H9 (cell line): ENCODE measurements at regions not wholly inside any gene's neighbourhood (a gene's known extent, or its start where the extent isn't known, plus 50 kb on each side); places are given as distances from the start of the nearest gene placed in this dataset.
"Not testable (repeated sequence)": the region's sequence is repeated elsewhere in the genome, so short reads cannot be mapped to it uniquely, and the experiment has no call there.

Source experiments
- DNase-seq: peaks from one replicate; pipeline ENCODE4 v3.0.0-alpha.2; 2017
- H2AFZ ChIP-seq: one replicate; pipeline ENCODE4 v1.6.1; 2013; ENCODE audit warnings: mild to moderate bottlenecking, low read length, control low read depth, moderate library complexity
- H2AK5ac ChIP-seq: 2 replicates; pipeline ENCODE4 v1.6.1; 2013; ENCODE audit warnings: low read length, control low read depth, mixed read lengths; ENCODE audit not compliant: insufficient read length
- H2BK120ac ChIP-seq: one replicate; pipeline ENCODE4 v1.6.1; 2013; ENCODE audit warnings: low read depth, mild to moderate bottlenecking, low read length, control low read depth, inconsistent platforms; ENCODE audit not compliant: poor library complexity, severe bottlenecking
- H2BK12ac ChIP-seq: 2 replicates; pipeline ENCODE4 v1.6.1; 2013; ENCODE audit warnings: low read length, control low read depth, mixed read lengths, low read depth; ENCODE audit not compliant: insufficient read length
- H2BK15ac ChIP-seq: 2 replicates; pipeline ENCODE4 v1.6.1; 2013; ENCODE audit warnings: low read depth, low read length, control low read depth
- H2BK20ac ChIP-seq: one replicate; pipeline ENCODE4 v1.6.1; 2013; ENCODE audit warnings: low read depth, mild to moderate bottlenecking, low read length, control low read depth, inconsistent platforms; ENCODE audit not compliant: poor library complexity, severe bottlenecking
- H2BK5ac ChIP-seq: 2 replicates; pipeline ENCODE4 v1.6.1; 2013; ENCODE audit warnings: low read length, control low read depth, mixed read lengths; ENCODE audit not compliant: insufficient read length
- H3K14ac ChIP-seq: 2 replicates; pipeline ENCODE4 v1.6.1; 2013; ENCODE audit warnings: low read length, control low read depth; ENCODE audit not compliant: insufficient read depth
- H3K18ac ChIP-seq: 2 replicates; pipeline ENCODE4 v1.6.1; 2013; ENCODE audit warnings: low read depth, mild to moderate bottlenecking, mixed read lengths, low read length, control low read depth; ENCODE audit not compliant: insufficient read length
- H3K23ac ChIP-seq: 2 replicates; pipeline ENCODE4 v1.6.1; 2013; ENCODE audit warnings: low read length, control low read depth, mixed read lengths, low read depth; ENCODE audit not compliant: insufficient read length
- H3K23me2 ChIP-seq: 2 replicates; pipeline ENCODE4 v1.6.1; 2013; ENCODE audit warnings: low read depth, mild to moderate bottlenecking, mixed read lengths, low read length, control low read depth; ENCODE audit not compliant: insufficient read length, poor library complexity, severe bottlenecking
- H3K27ac ChIP-seq: 2 replicates; pipeline ENCODE4 v1.5.1; 2013; ENCODE audit warnings: low read length, control low read depth, mixed read lengths, low read depth; ENCODE audit not compliant: insufficient read length
- H3K27me3 ChIP-seq: 2 replicates; pipeline ENCODE4 v1.6.1; 2013; ENCODE audit warnings: low read length, control low read depth, inconsistent platforms; ENCODE audit not compliant: insufficient read depth
- H3K4ac ChIP-seq: 2 replicates; pipeline ENCODE4 v1.6.1; 2013; ENCODE audit warnings: low read depth, mild to moderate bottlenecking, control low read depth, inconsistent platforms, low read length, moderate library complexity
- H3K4me1 ChIP-seq: 2 replicates; pipeline ENCODE4 v1.6.1; 2013; ENCODE audit warnings: low read length, control low read depth, inconsistent platforms; ENCODE audit not compliant: insufficient read depth
- H3K4me2 ChIP-seq: 2 replicates; pipeline ENCODE4 v1.6.1; 2013; ENCODE audit warnings: low read length, control low read depth, mixed read lengths; ENCODE audit not compliant: insufficient read length, insufficient read depth
- H3K56ac ChIP-seq: 2 replicates; pipeline ENCODE4 v1.6.1; 2013; ENCODE audit warnings: low read depth, mild to moderate bottlenecking, mixed read lengths, low read length, control low read depth; ENCODE audit not compliant: insufficient read length
- H3K79me1 ChIP-seq: 2 replicates; pipeline ENCODE4 v1.6.1; 2013; ENCODE audit warnings: low read depth, mild to moderate bottlenecking, moderate library complexity, low read length, control low read depth, inconsistent platforms; ENCODE audit not compliant: insufficient read depth, poor library complexity, severe bottlenecking
- H3K79me2 ChIP-seq: 2 replicates; pipeline ENCODE4 v1.6.1; 2013; ENCODE audit warnings: low read length, control low read depth, inconsistent platforms; ENCODE audit not compliant: insufficient read depth
- H3K9ac ChIP-seq: 2 replicates; pipeline ENCODE4 v1.6.1; 2013; ENCODE audit warnings: low read length, control low read depth, mixed read lengths; ENCODE audit not compliant: insufficient read length; ENCODE audit errors: extremely low read depth
- H3K9me3 ChIP-seq: one replicate; pipeline ENCODE4 v1.6.1; 2013; ENCODE audit warnings: low read depth, low read length, inconsistent platforms; ENCODE audit not compliant: control insufficient read depth
- H3T11ph ChIP-seq: one replicate; pipeline ENCODE4 v1.6.1; 2013; ENCODE audit warnings: mild to moderate bottlenecking, low read length, control low read depth, inconsistent platforms
- H4K20me1 ChIP-seq: one replicate; pipeline ENCODE4 v1.6.1; 2013; ENCODE audit not compliant: control insufficient read depth, insufficient read length, insufficient read depth
- H4K5ac ChIP-seq: 2 replicates; pipeline ENCODE4 v1.6.1; 2013; ENCODE audit warnings: low read depth, mild to moderate bottlenecking, mixed read lengths, low read length, control low read depth; ENCODE audit not compliant: insufficient read length
- H4K8ac ChIP-seq: replicated peaks from 2 replicates; pipeline ENCODE4 v1.6.1; 2013; ENCODE audit warnings: low read length, control low read depth, mixed read lengths, low read depth; ENCODE audit not compliant: insufficient read length
- H4K91ac ChIP-seq: 2 replicates; pipeline ENCODE4 v1.6.1; 2013; ENCODE audit warnings: low read depth, mild to moderate bottlenecking, moderate library complexity, mixed read lengths, low read length, control low read depth; ENCODE audit not compliant: insufficient read length
- H3K27ac Mint-ChIP-seq, 3 experiments: 2 replicates in 2 of 3; 3 replicates in 1 of 3; pipeline ENCODE4 v1.8.0; 2020 to 2021; ENCODE audit warnings: mixed read lengths in 3 of 3, mild to moderate bottlenecking in 1 of 3, moderate library complexity in 1 of 3
- H3K27me3 Mint-ChIP-seq: 2 replicates; pipeline ENCODE4 v1.8.0; 2021; ENCODE audit warnings: low read depth, mild to moderate bottlenecking, moderate library complexity, mixed read lengths
- H3K36me3 Mint-ChIP-seq, 3 experiments: 2 replicates in 2 of 3; 3 replicates in 1 of 3; pipeline ENCODE4 v1.8.0; 2020 to 2021; ENCODE audit warnings: low read depth in 3 of 3, mixed read lengths in 3 of 3; ENCODE audit not compliant: insufficient read depth in 1 of 3
- H3K4me1 Mint-ChIP-seq, 2 experiments: 2 replicates each; pipeline ENCODE4 v1.8.0; 2020; ENCODE audit warnings: mixed read lengths in 2 of 2
- H3K4me3 Mint-ChIP-seq, 2 experiments: 2 replicates in 1 of 2; 3 replicates in 1 of 2; pipeline ENCODE4 v1.8.0; 2020 to 2021; ENCODE audit warnings: mild to moderate bottlenecking in 2 of 2, mixed read lengths in 2 of 2, moderate library complexity in 1 of 2
- H3K9me3 Mint-ChIP-seq, 2 experiments: 2 replicates in 1 of 2; 3 replicates in 1 of 2; pipeline ENCODE4 v1.8.0; 2020; ENCODE audit warnings: mild to moderate bottlenecking in 2 of 2, mixed read lengths in 2 of 2, moderate library complexity in 1 of 2
- CTCF ChIP-seq: fragments of 200-600 bp; sonication (generic); conservative IDR thresholded peaks from 3 replicates; pipeline ENCODE4 v1.8.0; 2021; ENCODE audit warnings: antibody characterized with exemption, mild to moderate bottlenecking
- WGBS: extraction: QIAGEN DNeasy Blood & Tissue Kit; methylation state at CpG from one replicate; pipeline ENCODE4 v1.1.7; 2013; ENCODE audit warnings: missing lambda C conversion rate, low lambda C conversion rate, mixed read lengths; ENCODE audit not compliant: insufficient read length; ENCODE audit errors: extremely low coverage; 5-methylcytosine and 5-hydroxymethylcytosine counted together

- no peak overlapping the region for H4K91ac ChIP-seq
- H3T11ph ChIP-seq: no peak overlapping the region
- peaks cover 3% of the 10 kb centered on the region in 2 experiments; a peak in 2 of 5 replicates for H3K9me3 Mint-ChIP-seq
- no peak overlapping the region for H3K4me3 Mint-ChIP-seq
- no peaks in the 10 kb centered on the region for H3K9me3 ChIP-seq
- no peak overlapping the region for H3K27ac Mint-ChIP-seq
- H4K5ac ChIP-seq: no peak overlapping the region
- H3K23me2 ChIP-seq: no peaks in the 10 kb centered on the region
- peaks cover 7% of the 10 kb centered on the region for H3K27me3 Mint-ChIP-seq
- no peak overlapping the region for H2BK5ac ChIP-seq
- H3K14ac ChIP-seq: no peak overlapping the region
- H3K79me2 ChIP-seq: no peaks in the 10 kb centered on the region
- H3K4me1 Mint-ChIP-seq: peaks cover 0 to 10% of the 10 kb centered on the region in 2 experiments; a peak in 2 of 4 replicates
- H3K27me3 ChIP-seq: no peaks in the 10 kb centered on the region; the same call in 1 of the 2 replicates
- WGBS: no CpG with 5 or more reads among the region's 1 CpG
- H2BK120ac ChIP-seq: no peak overlapping the region
- no peak overlapping the region for H2BK15ac ChIP-seq
- no peak overlapping the region for H2AK5ac ChIP-seq
- H3K56ac ChIP-seq: no peak overlapping the region
- no peak overlapping the region for H2BK20ac ChIP-seq
- no peaks in the 10 kb centered on the region for H3K79me1 ChIP-seq
- no peak overlapping the region for H3K27ac ChIP-seq
- no peak overlapping the region for H3K4me2 ChIP-seq
- no peak overlapping the region for H3K4ac ChIP-seq
- TF ChIP-seq CTCF: no peak
- H3K9ac ChIP-seq: no peak overlapping the region
- no peak overlapping the region for H3K18ac ChIP-seq
- DNase-seq: no peak
- H3K23ac ChIP-seq: no peak overlapping the region
- H3K4me1 ChIP-seq: no peaks in the 10 kb centered on the region
- no peak overlapping the region for H4K8ac ChIP-seq
- H3K36me3 Mint-ChIP-seq: no peaks in the 10 kb centered on the region; a peak in 1 of 7 replicates
- H2AFZ ChIP-seq: no peak overlapping the region
- no peak overlapping the region for H2BK12ac ChIP-seq
- H4K20me1 ChIP-seq: no peaks in the 10 kb centered on the region
Measured at GRCh38 chr2:109048163-109048562, 59.1 kb upstream of the EDAR start.

GRCh38 chr2:109047569-109047968 lies 58.5 kb upstream of the EDAR start:
- H3K4me2 ChIP-seq, H3T11ph ChIP-seq, H4K5ac ChIP-seq, H2BK15ac ChIP-seq, H2BK12ac ChIP-seq, H4K8ac ChIP-seq, H3K79me1 ChIP-seq, H2BK120ac ChIP-seq, H3K23ac ChIP-seq, H2BK20ac ChIP-seq, H3K4me1 Mint-ChIP-seq, H3K27me3 Mint-ChIP-seq, H3K36me3 Mint-ChIP-seq, H3K9me3 ChIP-seq, H2BK5ac ChIP-seq, H2AFZ ChIP-seq, H2AK5ac ChIP-seq, H3K27ac ChIP-seq, H3K4me1 ChIP-seq, H3K27me3 ChIP-seq, H3K4ac ChIP-seq, H3K9me3 Mint-ChIP-seq, H3K23me2 ChIP-seq, H3K9ac ChIP-seq, H4K91ac ChIP-seq, DNase-seq, H3K18ac ChIP-seq, H3K79me2 ChIP-seq, H3K27ac Mint-ChIP-seq, H3K14ac ChIP-seq, H4K20me1 ChIP-seq, H3K56ac ChIP-seq, H3K4me3 Mint-ChIP-seq: not testable (repeated sequence)
- no CpG with 5 or more reads among the region's 5 CpGs for WGBS
